ENCODE measurements at regions not wholly inside any gene's neighbourhood (a gene's known extent, or its start where the extent isn't known, plus 50 kb on each side); places are given as distances from the start of the nearest gene placed in this dataset.

DNA sequence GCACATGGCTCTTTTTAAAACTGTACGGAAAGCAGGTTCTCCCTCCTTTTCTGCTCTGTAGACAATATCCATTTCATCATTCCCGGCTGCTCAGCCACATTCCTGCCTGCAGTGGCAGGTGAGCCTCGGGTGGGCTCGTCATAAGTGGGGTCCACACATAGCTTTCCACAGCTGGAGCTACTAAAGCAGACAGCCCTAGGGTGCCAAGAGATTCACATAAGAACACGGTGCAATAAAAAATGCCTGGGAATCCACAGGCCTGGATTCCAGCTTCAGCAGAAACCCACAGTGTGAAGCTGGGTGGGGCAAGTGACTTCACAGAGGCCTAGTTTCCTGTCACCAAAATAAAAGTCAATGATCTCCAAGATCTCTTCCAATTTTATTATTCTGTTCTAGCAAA lies 96.4 kb downstream of the MIS18A start:
- Histone ChIP-seq H3K9me1 (ENCODE audit: control insufficient read depth, extremely low read depth, insufficient read depth, low read length) (no peaks in the 10 kb centered on the region), H3K4me2 (ENCODE audit: control insufficient read depth, extremely low read depth, insufficient read depth, low read depth, low read length) (no peak overlapping the region), H3K79me2 (ENCODE audit: control insufficient read depth, insufficient read depth, low read length) (no peaks in the 10 kb centered on the region), H3K9me3 (ENCODE audit: control insufficient read depth, low read depth, low read length) (no peaks in the 10 kb centered on the region), H2AFZ (ENCODE audit: control insufficient read depth, low read length) (no peak overlapping the region), H3K9ac (ENCODE audit: control insufficient read depth, extremely low read depth, insufficient read depth, low read length) (no peak overlapping the region), H3K4me1 (ENCODE audit: control insufficient read depth, extremely low read depth, insufficient read depth, low read length) (no peaks in the 10 kb centered on the region), H3K27me3 (ENCODE audit: control insufficient read depth, extremely low read depth, insufficient read depth, low read length) (no peaks in the 10 kb centered on the region), H4K20me1 (ENCODE audit: control insufficient read depth, extremely low read depth, insufficient read depth, low read length) (no peaks in the 10 kb centered on the region), H3K27ac (ENCODE audit: control insufficient read depth, insufficient read depth, low read length) (no peak overlapping the region), H3K36me3 (ENCODE audit: control insufficient read depth in 2 of 2, extremely low read depth in 1 of 2, insufficient read depth in 2 of 2, low read length in 2 of 2) (no peaks in the 10 kb centered on the region), H3K4me3 (ENCODE audit: control insufficient read depth in 2 of 3, extremely low read depth in 1 of 3, insufficient read depth in 2 of 3, low read depth in 1 of 3, low read length in 3 of 3) (no peak overlapping the region)
- FAIRE-seq (no peak), DNase-seq (ENCODE audit: low read depth, low spot score) (no peak)
- no peak for TF ChIP-seq EZH2 (IDR thresholded peaks at IDR 0.05; ENCODE audit: low read length)
- TF ChIP-seq, protein P1, sequence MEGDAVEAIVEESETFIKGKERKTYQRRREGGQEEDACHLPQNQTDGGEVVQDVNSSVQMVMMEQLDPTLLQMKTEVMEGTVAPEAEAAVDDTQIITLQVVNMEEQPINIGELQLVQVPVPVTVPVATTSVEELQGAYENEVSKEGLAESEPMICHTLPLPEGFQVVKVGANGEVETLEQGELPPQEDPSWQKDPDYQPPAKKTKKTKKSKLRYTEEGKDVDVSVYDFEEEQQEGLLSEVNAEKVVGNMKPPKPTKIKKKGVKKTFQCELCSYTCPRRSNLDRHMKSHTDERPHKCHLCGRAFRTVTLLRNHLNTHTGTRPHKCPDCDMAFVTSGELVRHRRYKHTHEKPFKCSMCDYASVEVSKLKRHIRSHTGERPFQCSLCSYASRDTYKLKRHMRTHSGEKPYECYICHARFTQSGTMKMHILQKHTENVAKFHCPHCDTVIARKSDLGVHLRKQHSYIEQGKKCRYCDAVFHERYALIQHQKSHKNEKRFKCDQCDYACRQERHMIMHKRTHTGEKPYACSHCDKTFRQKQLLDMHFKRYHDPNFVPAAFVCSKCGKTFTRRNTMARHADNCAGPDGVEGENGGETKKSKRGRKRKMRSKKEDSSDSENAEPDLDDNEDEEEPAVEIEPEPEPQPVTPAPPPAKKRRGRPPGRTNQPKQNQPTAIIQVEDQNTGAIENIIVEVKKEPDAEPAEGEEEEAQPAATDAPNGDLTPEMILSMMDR (optimal IDR thresholded peaks at IDR 0.05 in 1 of 3, IDR thresholded peaks at IDR 0.05 in 1 of 3, conservative IDR thresholded peaks at IDR 0.05 in 1 of 3; ENCODE audit: extremely low read depth in 1 of 3, insufficient read depth in 2 of 3, low read length in 3 of 3), result no peak
- dilution Hi-C loops (cut with MboI; ENCODE audit: extremely low pct_ligation_motif_present, low sequenced_read_pairs), result no loop called here

DNA sequence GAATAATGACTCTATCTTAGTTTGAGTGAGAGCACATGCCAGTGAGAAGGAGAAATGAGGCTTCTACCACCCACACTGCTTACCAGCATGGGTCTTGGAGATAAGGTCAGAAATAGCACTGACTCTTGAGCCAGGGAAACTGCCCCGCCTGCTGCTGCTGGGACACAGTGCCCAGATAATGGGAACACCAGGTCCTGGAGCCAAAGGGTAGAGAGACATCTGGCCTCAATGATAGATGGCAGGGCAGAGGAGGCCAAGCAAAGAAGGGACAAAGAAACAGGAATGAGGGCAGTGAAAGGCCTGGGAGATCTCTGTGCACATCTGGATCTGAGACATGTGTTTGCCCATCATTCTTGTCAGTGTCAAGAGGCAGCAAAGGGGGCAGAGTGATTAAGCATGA lies 97.4 kb downstream of the MIS18A start:
- H3K9ac ChIP-seq (ENCODE audit: control insufficient read depth, extremely low read depth, insufficient read depth, low read length), result no peak overlapping the region
- no peaks in the 10 kb centered on the region for H3K9me3 ChIP-seq (ENCODE audit: control insufficient read depth, low read depth, low read length)
- no peak for DNase-seq (ENCODE audit: low read depth, low spot score)
- TF ChIP-seq, protein P1 (optimal IDR thresholded peaks at IDR 0.05 in 1 of 3, IDR thresholded peaks at IDR 0.05 in 1 of 3, conservative IDR thresholded peaks at IDR 0.05 in 1 of 3; ENCODE audit: extremely low read depth in 1 of 3, insufficient read depth in 2 of 3, low read length in 3 of 3), result no peak
- no peak for TF ChIP-seq EZH2 (IDR thresholded peaks at IDR 0.05; ENCODE audit: low read length)
- no peak for FAIRE-seq
- H3K79me2 ChIP-seq (ENCODE audit: control insufficient read depth, insufficient read depth, low read length), result no peaks in the 10 kb centered on the region
- no peak overlapping the region for H3K27ac ChIP-seq (ENCODE audit: control insufficient read depth, insufficient read depth, low read length)
- no peaks in the 10 kb centered on the region for H3K4me1 ChIP-seq (ENCODE audit: control insufficient read depth, extremely low read depth, insufficient read depth, low read length)
- H3K4me2 ChIP-seq (ENCODE audit: control insufficient read depth, extremely low read depth, insufficient read depth, low read depth, low read length), result no peak overlapping the region
- H3K4me3 ChIP-seq (ENCODE audit: control insufficient read depth in 2 of 3, extremely low read depth in 1 of 3, insufficient read depth in 2 of 3, low read depth in 1 of 3, low read length in 3 of 3), result no peak overlapping the region
- no peaks in the 10 kb centered on the region for H3K9me1 ChIP-seq (ENCODE audit: control insufficient read depth, extremely low read depth, insufficient read depth, low read length)
- H3K27me3 ChIP-seq (ENCODE audit: control insufficient read depth, extremely low read depth, insufficient read depth, low read length), result no peaks in the 10 kb centered on the region
- no peaks in the 10 kb centered on the region for H3K36me3 ChIP-seq (ENCODE audit: control insufficient read depth in 2 of 2, extremely low read depth in 1 of 2, insufficient read depth in 2 of 2, low read length in 2 of 2)
- H4K20me1 ChIP-seq (ENCODE audit: control insufficient read depth, extremely low read depth, insufficient read depth, low read length), result no peaks in the 10 kb centered on the region
- H2AFZ ChIP-seq (ENCODE audit: control insufficient read depth, low read length), result no peak overlapping the region
- dilution Hi-C loops (cut with MboI; ENCODE audit: extremely low pct_ligation_motif_present, low sequenced_read_pairs), result no loop called here

Measured in keratinocyte (primary cell).